IPS DF 4.7 (cell line): ENCODE measurements at regions not wholly inside any gene's neighbourhood (a gene's known extent, or its start where the extent isn't known, plus 50 kb on each side); places are given as distances from the start of the nearest gene placed in this dataset.
A peak's percentile ranks its signal among the peaks of the same experiment; 100 is the strongest.

Source experiments
- DNase-seq: peaks from one replicate; pipeline ENCODE4 v3.0.0-alpha.2; 2013; ENCODE audit warnings: low spot score; ENCODE audit errors: extremely low read depth

- no peak for DNase-seq
Measured at GRCh38 chr7:22911889-22912288, 89.2 kb upstream of the TOMM7 start.

DNA sequence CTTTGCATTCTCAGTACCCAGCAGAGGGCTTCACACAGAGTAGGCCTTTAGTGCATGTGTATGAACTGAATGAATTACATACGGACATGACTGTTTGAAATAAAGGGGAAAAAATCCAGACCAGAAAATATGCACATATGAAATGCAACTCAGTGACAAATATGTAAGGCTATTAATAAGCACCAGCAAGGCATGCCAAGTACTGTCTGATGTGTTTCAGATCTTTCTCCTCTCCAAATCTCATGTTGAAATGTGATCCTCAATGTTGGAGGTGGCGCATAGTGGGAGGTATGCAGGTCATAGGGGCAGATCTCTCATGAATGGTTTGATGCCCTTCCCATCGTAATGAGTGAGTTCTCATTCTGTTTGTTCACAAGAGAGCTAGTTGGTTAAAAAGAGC, 87.3 kb upstream of the TOMM7 start:
- DNase-seq, result no peak

GRCh38 chr7:22907805-22908204, 85.2 kb upstream of the TOMM7 start:
- DNase-seq, result no peak

- DNase-seq, result no peak
Measured at GRCh38 chr7:22900784-22901183, 78.1 kb upstream of the TOMM7 start.

- no peak for DNase-seq
Measured at GRCh38 chr7:22900101-22900500, 77.5 kb upstream of the TOMM7 start.

DNA sequence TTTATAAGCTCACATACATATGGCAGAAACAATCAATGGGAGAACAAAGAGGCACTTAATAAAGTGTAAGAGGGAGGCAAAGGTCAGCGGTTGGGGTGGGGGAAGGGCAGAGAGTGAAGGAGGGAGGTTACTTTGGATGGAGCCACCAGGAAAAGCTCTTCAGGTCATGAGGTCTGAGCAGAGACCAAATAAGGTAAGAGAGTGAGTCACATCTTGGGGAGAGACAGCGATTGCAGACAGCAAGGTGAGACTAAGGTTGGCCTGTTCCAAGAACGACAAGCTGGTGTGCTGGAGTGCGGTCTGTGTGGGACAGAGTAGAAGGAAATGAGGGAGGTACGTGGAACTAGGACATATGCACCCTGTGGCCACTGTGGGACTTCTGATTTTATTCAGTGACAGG, 74.3 kb upstream of the TOMM7 start:
- DNase-seq, result peak; percentile 22

DNA sequence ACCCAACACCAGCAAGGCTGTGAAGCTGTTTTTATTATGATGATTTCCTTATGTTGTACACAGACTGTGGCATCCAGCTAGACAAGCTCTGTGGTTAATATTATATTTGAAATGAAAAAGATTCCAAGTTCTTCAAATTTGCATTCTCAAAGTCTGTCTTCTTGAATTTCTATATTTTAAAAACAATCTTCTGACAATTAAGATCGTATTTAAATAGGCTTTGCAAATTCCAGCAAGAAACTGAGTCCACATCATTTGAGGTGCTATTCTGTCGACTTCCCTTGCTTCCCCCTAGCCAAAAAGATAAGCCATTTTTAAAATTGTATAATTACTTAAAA, 73.1 kb upstream of the TOMM7 start:
- no peak for DNase-seq

DNA sequence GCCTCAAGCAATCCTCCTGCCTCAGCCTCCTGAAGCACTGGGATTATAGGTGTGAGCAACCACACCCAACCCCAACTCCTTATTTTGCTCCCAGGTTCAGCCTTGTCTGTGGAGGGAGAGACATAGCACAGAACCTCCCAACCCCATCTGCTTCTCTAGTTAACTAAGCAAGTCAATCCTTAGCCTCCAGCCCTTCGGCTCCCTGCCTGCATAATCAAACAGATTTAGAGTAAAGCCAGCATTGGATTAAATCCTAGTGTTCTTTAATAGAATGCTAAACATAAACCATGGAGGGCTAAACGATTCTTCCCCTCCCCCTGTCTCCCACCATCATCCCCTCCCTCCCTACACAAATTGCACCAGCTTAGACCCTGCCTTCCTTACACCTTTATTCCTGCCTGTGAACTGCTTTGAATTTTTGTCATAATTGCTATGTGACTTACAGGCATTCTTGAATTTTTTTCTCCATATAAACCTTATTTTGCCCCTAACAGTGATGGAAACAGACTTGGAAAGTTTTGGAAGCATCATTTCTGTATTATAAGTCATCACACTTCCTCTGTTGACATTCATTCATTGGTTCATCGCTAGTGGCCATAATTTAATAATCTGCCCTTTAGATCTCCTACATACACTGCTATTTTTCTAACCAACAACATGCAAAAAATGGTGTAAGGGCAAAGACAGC, 72.6 kb upstream of the TOMM7 start:
- no peak for DNase-seq

GRCh38 chr7:22894546-22894945, 71.9 kb upstream of the TOMM7 start:
- DNase-seq, result no peak

DNA sequence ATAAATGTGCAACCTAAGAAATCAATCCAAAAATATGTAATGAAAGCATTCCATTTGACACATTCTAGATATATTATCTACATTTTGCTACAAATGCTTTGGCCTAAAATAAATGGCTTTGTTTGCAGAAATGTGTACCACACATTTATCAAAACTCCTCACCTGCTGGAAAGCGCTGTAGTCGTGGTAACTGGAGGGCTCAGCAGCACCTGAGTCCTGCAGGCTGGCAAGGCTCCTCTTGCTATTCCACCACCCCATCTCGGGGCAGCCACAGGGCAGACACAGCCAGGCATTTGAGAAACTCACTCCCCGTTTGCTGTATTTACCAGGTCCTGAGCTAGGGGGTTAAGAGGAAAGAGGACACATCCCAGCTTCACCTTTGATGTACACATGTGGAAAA, 68.1 kb upstream of the TOMM7 start:
- no peak for DNase-seq

GRCh38 chr7:22885797-22886261, 63.2 kb upstream of the TOMM7 start:
- no peak for DNase-seq

- DNase-seq, result no peak
Measured at GRCh38 chr7:22884911-22885788, 62.5 kb upstream of the TOMM7 start.

GRCh38 chr7:22882106-22882505, 59.5 kb upstream of the TOMM7 start:
- no peak for DNase-seq

DNA sequence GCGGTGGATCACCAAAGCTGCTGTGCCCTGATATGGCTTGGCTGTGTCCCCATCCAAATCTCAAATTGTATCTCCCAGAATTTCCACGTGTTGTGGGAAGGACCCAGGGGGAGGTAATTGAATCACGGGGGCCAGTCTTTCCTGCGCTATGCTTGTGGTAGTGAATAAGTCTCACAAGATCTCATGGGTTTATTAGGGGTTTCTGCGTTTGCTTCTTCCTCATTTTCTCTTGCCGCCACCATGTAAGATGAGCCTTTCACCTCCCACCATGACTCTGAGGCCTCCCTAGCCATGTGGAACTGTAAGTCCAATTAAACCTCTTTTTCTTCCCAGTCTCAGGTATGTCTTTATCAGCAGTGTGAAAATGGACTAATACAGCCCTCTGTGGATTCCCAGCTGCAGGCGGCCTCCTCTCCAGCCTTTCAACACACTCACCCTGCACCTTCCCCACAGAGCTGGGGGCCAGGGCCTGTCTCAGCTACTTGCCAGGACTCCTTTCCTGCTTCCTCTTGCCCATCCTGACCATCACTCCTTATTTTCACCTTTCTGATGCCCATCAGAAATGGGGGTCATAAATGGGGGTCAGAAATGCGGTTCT, 57.2 kb upstream of the TOMM7 start:
- DNase-seq, result no peak

GRCh38 chr7:22879280-22879679, 56.6 kb upstream of the TOMM7 start:
- no peak for DNase-seq

DNA sequence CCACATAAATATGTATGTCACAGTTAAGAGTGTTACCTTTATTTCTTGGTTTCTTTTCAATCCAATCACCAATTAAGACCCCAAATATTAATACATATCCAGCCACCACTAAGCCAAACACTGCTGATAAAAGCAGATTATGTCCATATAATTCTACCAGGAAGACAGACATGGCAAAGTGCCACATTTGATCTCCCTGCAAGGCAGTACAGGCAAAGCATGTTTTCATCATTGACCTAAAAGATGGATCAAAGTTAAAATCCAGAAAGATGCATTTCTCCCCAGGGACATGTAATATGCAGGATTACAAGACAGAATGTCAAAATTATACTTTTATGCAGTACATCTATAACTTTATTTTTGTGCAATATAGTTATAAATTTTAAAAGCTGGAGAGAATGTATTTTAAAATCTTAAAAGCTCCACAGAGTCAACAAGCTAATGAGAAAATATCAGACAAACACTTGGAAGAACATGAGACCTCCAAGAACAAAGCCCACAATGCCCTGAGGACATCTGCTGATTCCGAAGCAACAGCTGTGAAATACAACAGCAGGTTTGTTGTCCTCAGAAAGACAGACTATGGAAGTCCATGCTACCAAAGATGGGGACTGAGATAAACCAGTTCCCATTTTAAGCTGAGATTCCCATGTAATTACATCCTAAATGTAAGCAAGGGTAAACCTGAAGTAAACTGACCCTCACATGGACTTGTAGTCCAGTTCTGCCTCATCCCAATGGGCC, 54.5 kb upstream of the TOMM7 start:
- no peak for DNase-seq

- DNase-seq, result no peak
Measured at GRCh38 chr7:22875470-22875869, 52.8 kb upstream of the TOMM7 start.

DNA sequence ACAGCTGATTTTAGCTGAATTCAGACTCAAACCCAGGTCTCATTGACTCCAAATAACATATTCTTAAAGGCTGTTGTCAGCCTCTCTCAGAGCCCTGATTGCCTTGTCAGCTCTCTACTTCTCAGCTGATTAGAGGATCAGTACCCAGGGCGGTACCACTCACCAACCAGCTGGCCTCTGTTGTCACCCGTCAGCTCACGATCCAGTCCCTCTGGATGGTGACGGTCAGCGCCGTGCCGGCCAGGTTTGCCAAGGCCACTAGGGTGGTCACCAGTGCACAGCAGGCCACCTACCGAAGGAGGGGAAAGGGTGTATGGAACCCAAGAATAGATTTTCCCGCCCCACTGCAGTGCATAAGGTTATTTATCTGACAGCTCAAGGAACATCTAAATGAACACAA, 52.3 kb upstream of the TOMM7 start:
- DNase-seq, result no peak
